HEK293T (cell line): ENCODE measurements at regions not wholly inside any gene's neighbourhood (a gene's known extent, or its start where the extent isn't known, plus 50 kb on each side); places are given as distances from the start of the nearest gene placed in this dataset.

ENCODE experiments used
- ARNT ChIP-seq: fragments of 450-650 bp; IDR thresholded peaks from 2 replicates; pipeline ENCODE4 v1.6.1; 2017; ENCODE audit warnings: mild to moderate bottlenecking
- BHLHE40 ChIP-seq: fragments of 450-650 bp; IDR thresholded peaks from 2 replicates; pipeline ENCODE4 v1.6.1; 2016; ENCODE audit warnings: mild to moderate bottlenecking, moderate library complexity, borderline replicate concordance
- CTBP1 ChIP-seq: fragments of 450-650 bp; IDR thresholded peaks from 2 replicates; pipeline ENCODE4 v1.6.1; 2016; ENCODE audit warnings: borderline replicate concordance
- ELF4 ChIP-seq: fragments of 450-650 bp; IDR thresholded peaks from 2 replicates; pipeline ENCODE4 v1.6.1; 2017; ENCODE audit warnings: antibody characterized with exemption
- FOXA1 ChIP-seq: fragments of 450-650 bp; IDR thresholded peaks from 2 replicates; pipeline ENCODE4 v1.6.1; 2016; ENCODE audit warnings: mild to moderate bottlenecking
- FOXK2 ChIP-seq: fragments of 450-650 bp; IDR thresholded peaks from 2 replicates; pipeline ENCODE4 v1.6.1; 2016; ENCODE audit warnings: mild to moderate bottlenecking
- FOXM1 ChIP-seq: fragments of 450-650 bp; IDR thresholded peaks from 2 replicates; pipeline ENCODE4 v1.6.1; 2017; ENCODE audit warnings: mild to moderate bottlenecking, borderline replicate concordance
- LEF1 ChIP-seq: fragments of 450-650 bp; IDR thresholded peaks from 2 replicates; pipeline ENCODE4 v1.6.1; 2017; ENCODE audit warnings: mild to moderate bottlenecking, borderline replicate concordance
- NFRKB ChIP-seq: fragments of 450-650 bp; IDR thresholded peaks from 2 replicates; pipeline ENCODE4 v1.6.1; 2016; ENCODE audit warnings: mild to moderate bottlenecking, moderate library complexity
- PKNOX1 ChIP-seq: fragments of 450-650 bp; IDR thresholded peaks from 2 replicates; pipeline ENCODE4 v1.6.1; 2016
- SP1 ChIP-seq: fragments of 450-650 bp; IDR thresholded peaks from 2 replicates; pipeline ENCODE4 v1.6.1; 2017
- SUZ12 ChIP-seq: fragments of 450-650 bp; IDR thresholded peaks from 2 replicates; pipeline ENCODE4 v1.6.1; 2016; ENCODE audit warnings: mild to moderate bottlenecking
- TARDBP ChIP-seq: fragments of 450-650 bp; IDR thresholded peaks from 2 replicates; pipeline ENCODE4 v1.6.1; 2016
- ZNF384 ChIP-seq: fragments of 450-650 bp; IDR thresholded peaks from 2 replicates; pipeline ENCODE4 v1.6.1; 2016

DNA sequence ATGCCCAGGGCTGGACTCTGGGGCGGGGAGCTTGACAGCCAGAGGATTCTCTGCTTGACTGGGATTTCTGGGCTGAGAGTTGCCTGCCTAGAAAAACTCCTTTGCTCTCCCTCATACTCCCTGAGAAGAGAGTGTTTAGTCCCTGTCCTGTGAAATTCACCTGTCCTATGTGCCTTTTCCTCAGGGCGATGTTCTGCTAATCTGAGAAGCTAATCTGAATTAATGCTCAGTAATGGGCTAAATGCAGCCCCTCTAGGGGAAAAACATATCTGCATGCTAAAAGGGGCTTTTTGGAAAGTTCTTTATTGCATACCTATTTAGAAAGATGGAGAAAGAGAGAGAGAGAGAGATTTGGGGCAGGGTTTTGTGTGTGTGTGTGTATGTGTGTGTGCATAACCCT, 454.4 kb downstream of the GATA3 start:
- TF ChIP-seq SP1 (no peak), BHLHE40 (no peak), FOXA1 (no peak), ARNT (no peak), FOXK2 (no peak), LEF1 (no peak), FOXM1 (no peak), TARDBP (no peak), ZNF384 (no peak), SUZ12 (no peak), PKNOX1 (no peak), CTBP1 (no peak), NFRKB (no peak), ELF4 (no peak)
